GM12878 (cell line): ENCODE measurements at regions not wholly inside any gene's neighbourhood (a gene's known extent, or its start where the extent isn't known, plus 50 kb on each side); places are given as distances from the start of the nearest gene placed in this dataset.

Experiments used
- ASH2L ChIP-seq: fragments of 300-600, 200-600 bp; sonication (generic); IDR thresholded peaks from 2 replicates; pipeline ENCODE4 v1.6.1; 2017; ENCODE audit warnings: low read depth, mild to moderate bottlenecking, borderline replicate concordance
- ATF2 ChIP-seq: IDR thresholded peaks from 2 replicates; pipeline ENCODE4 v1.6.1; 2012; ENCODE audit warnings: low read length, inconsistent platforms
- CHD1 ChIP-seq: IDR thresholded peaks from 2 replicates; pipeline ENCODE4 v1.6.1; 2012; ENCODE audit warnings: low read depth, low read length, improper control_type of control experiment
- CREB1 ChIP-seq: IDR thresholded peaks from 2 replicates; pipeline ENCODE4 v1.6.1; 2012; ENCODE audit warnings: low read depth, mild to moderate bottlenecking, inconsistent platforms
- EP300 ChIP-seq, 2 experiments: fragments of 150-350 bp in 1 of 2; IDR thresholded peaks; 2 replicates each; pipeline ENCODE4 v1.6.1; 2011 to 2012; ENCODE audit warnings: low read depth in 2 of 2, low read length in 2 of 2, borderline replicate concordance in 1 of 2, improper control_type of control experiment in 1 of 2, inconsistent platforms in 1 of 2; ENCODE audit not compliant: control insufficient read depth in 1 of 2
- FOXM1 ChIP-seq: IDR thresholded peaks from 2 replicates; pipeline ENCODE4 v1.6.1; 2012; ENCODE audit warnings: low read depth, mild to moderate bottlenecking, inconsistent platforms, low read length, moderate library complexity
- GATAD2B ChIP-seq: fragments of 450-650 bp; conservative IDR thresholded peaks from 2 replicates; pipeline ENCODE4 v1.6.1; 2017; ENCODE audit warnings: low read depth, mild to moderate bottlenecking, moderate library complexity
- HSF1 ChIP-seq: fragments of 150-350 bp; IDR thresholded peaks from 2 replicates; pipeline ENCODE4 v1.6.1; 2014; ENCODE audit warnings: mild to moderate bottlenecking, low read depth, low read length
- IKZF2 ChIP-seq, 2 experiments: fragments of 450-650 bp; IDR thresholded peaks; 2 replicates each; pipeline ENCODE4 v1.6.1; 2017; ENCODE audit warnings: mild to moderate bottlenecking in 2 of 2, moderate library complexity in 2 of 2
- IRF4 ChIP-seq: IDR thresholded peaks from 2 replicates; pipeline ENCODE4 v1.6.1; 2011; ENCODE audit warnings: low read depth, low read length
- MAX ChIP-seq: IDR thresholded peaks from 2 replicates; pipeline ENCODE4 v1.6.1; 2012; ENCODE audit warnings: low read depth, low read length, improper control_type of control experiment
- MTA2 ChIP-seq: fragments of 450-650 bp; IDR thresholded peaks from 2 replicates; pipeline ENCODE4 v1.6.1; 2016; ENCODE audit warnings: low read depth, mild to moderate bottlenecking, moderate library complexity
- MYB ChIP-seq: fragments of 150-350 bp; IDR thresholded peaks from 2 replicates; pipeline ENCODE4 v1.6.1; 2014; ENCODE audit warnings: mild to moderate bottlenecking, low read depth, low read length, borderline replicate concordance
- NBN ChIP-seq: fragments of 450-650 bp; IDR thresholded peaks from 2 replicates; pipeline ENCODE4 v1.6.1; 2016
- NFXL1 ChIP-seq: fragments of 450-650 bp; IDR thresholded peaks from 2 replicates; pipeline ENCODE4 v1.6.1; 2017; ENCODE audit warnings: antibody characterized with exemption, mild to moderate bottlenecking, borderline replicate concordance
- NFYB ChIP-seq: IDR thresholded peaks from 2 replicates; pipeline ENCODE4 v1.6.1; 2011; ENCODE audit warnings: low read depth, mild to moderate bottlenecking, low read length, improper control_type of control experiment, moderate library complexity; ENCODE audit not compliant: insufficient read depth
- PAX5 ChIP-seq: IDR thresholded peaks from 2 replicates; pipeline ENCODE4 v1.6.1; 2011; ENCODE audit warnings: low read depth, low read length, borderline replicate concordance
- PML ChIP-seq: IDR thresholded peaks from 2 replicates; pipeline ENCODE4 v1.6.1; 2012; ENCODE audit warnings: low read length, inconsistent platforms
- POLR2AphosphoS5 ChIP-seq: IDR thresholded peaks from 2 replicates; pipeline ENCODE4 v1.6.1; 2011; ENCODE audit warnings: mild to moderate bottlenecking, low read length, inconsistent platforms
- RFX5 ChIP-seq: IDR thresholded peaks from 2 replicates; pipeline ENCODE4 v1.6.1; 2011; ENCODE audit warnings: low read depth, low read length, improper control_type of control experiment
- SPI1 ChIP-seq: IDR thresholded peaks from 2 replicates; pipeline ENCODE4 v1.6.1; 2011; ENCODE audit warnings: low read depth, mild to moderate bottlenecking, low read length, moderate library complexity, borderline replicate concordance; ENCODE audit not compliant: insufficient read depth
- STAT1 ChIP-seq: fragments of 450-650 bp; conservative IDR thresholded peaks from 2 replicates; pipeline ENCODE4 v1.6.1; 2014; ENCODE audit warnings: antibody characterized with exemption, mild to moderate bottlenecking
- TARDBP ChIP-seq: IDR thresholded peaks from 2 replicates; pipeline ENCODE4 v1.6.1; 2016; ENCODE audit warnings: borderline replicate concordance
- YBX1 ChIP-seq: fragments of 450-650 bp; IDR thresholded peaks from 2 replicates; pipeline ENCODE4 v1.6.1; 2016; ENCODE audit warnings: antibody characterized with exemption
- ZBED1 ChIP-seq: IDR thresholded peaks from 2 replicates; pipeline ENCODE4 v1.6.1; 2016; ENCODE audit warnings: borderline replicate concordance
- ZBTB40 ChIP-seq: fragments of 450-650 bp; IDR thresholded peaks from 2 replicates; pipeline ENCODE4 v1.6.1; 2016; ENCODE audit warnings: mild to moderate bottlenecking, moderate library complexity, borderline replicate concordance

- peak; percentile 48 to 65; a peak in 3 of 4 replicates for TF ChIP-seq EP300 (IDR thresholded peaks at IDR 0.05; ENCODE audit: borderline replicate concordance in 1 of 2, control insufficient read depth in 1 of 2, low read depth in 2 of 2, low read length in 2 of 2)
- no peak for TF ChIP-seq MYB
- peak; percentile 91 for TF ChIP-seq NBN
- peak; percentile 43; the same call in 1 of the 2 replicates for TF ChIP-seq ZBED1
- no peak for TF ChIP-seq ASH2L
- no peak for TF ChIP-seq HSF1
- 0 out of 2 replicates have a peak, but pooled peaks have one; percentile 35 for TF ChIP-seq IRF4
- TF ChIP-seq CHD1, result no peak
- TF ChIP-seq ATF2, result peak; percentile 89
- no peak for TF ChIP-seq YBX1
- TF ChIP-seq TARDBP, result no peak
- peak; percentile 96 for TF ChIP-seq IKZF2 (IDR thresholded peaks at IDR 0.05)
- TF ChIP-seq GATAD2B, result no peak; the same call in 1 of the 2 replicates
- no peak for TF ChIP-seq NFYB
- no peak for TF ChIP-seq RFX5
- peak; percentile 25; the same call in 1 of the 2 replicates for TF ChIP-seq POLR2AphosphoS5
- peak; percentile 93 for TF ChIP-seq MTA2
- TF ChIP-seq STAT1, result no peak
- TF ChIP-seq FOXM1, result peak; percentile 91; the same call in 1 of the 2 replicates
- TF ChIP-seq MAX, result no peak
- TF ChIP-seq PML, result peak; percentile 70; the same call in 1 of the 2 replicates
- TF ChIP-seq SPI1, result peak; percentile 92
- no peak for TF ChIP-seq ZBTB40
- no peak for TF ChIP-seq NFXL1
- TF ChIP-seq PAX5, result peak; percentile 73; the same call in 1 of the 2 replicates
- TF ChIP-seq CREB1, result peak; percentile 48; the same call in 1 of the 2 replicates
Measured at GRCh38 chr2:38185012-38185491, 109.1 kb upstream of the CYP1B1 start (continued).
